OCI-LY3 (cell line): ENCODE measurements at regions not wholly inside any gene's neighbourhood (a gene's known extent, or its start where the extent isn't known, plus 50 kb on each side); places are given as distances from the start of the nearest gene placed in this dataset.
"Not testable (repeated sequence)": the region's sequence is repeated elsewhere in the genome, so short reads cannot be mapped to it uniquely, and the experiment has no call there.

Experiments used
- CTCF ChIP-seq: fragments of 200-600, 300-600 bp; sonication (generic); IDR thresholded peaks from 2 replicates; pipeline ENCODE4 v1.5.1; 2014; ENCODE audit warnings: antibody characterized with exemption, low read length, low read depth
- EZH2phosphoT487 ChIP-seq: fragments of 200-600 bp; shearing (Covaris generic); IDR thresholded peaks from 2 replicates; pipeline ENCODE4 v1.6.1; 2018; ENCODE audit warnings: antibody characterized with exemption, mixed run types, low read depth

GRCh38 chr10:30740774-30741173, 111.2 kb upstream of the LYZL2 start:
- TF ChIP-seq CTCF, EZH2phosphoT487: not testable (repeated sequence)
